ENCODE measurements at regions not wholly inside any gene's neighbourhood (a gene's known extent, or its start where the extent isn't known, plus 50 kb on each side); places are given as distances from the start of the nearest gene placed in this dataset.

GRCh38 chr1:232519186-232519585 lies 110.7 kb downstream of the SIPA1L2 start (continued):
- no peak for TF ChIP-seq AFF1 (IDR thresholded peaks at IDR 0.05; ENCODE audit: low read depth in 1 of 2, partially characterized antibody in 2 of 2)

GRCh38 chr1:232518349-232518748 lies 111.6 kb downstream of the SIPA1L2 start:
- H3K79me2 ChIP-seq (ENCODE audit: control insufficient read depth, insufficient read depth, low read length), result no peaks in the 10 kb centered on the region
- intact Hi-C loops (cut with micrococcal nuclease), result no loop called here
- ATAC-seq, result no peak
- no peaks in the 10 kb centered on the region for H4K20me1 ChIP-seq (replicated peaks; ENCODE audit: control insufficient read depth, insufficient read depth, low read length)
- ChIA-PET CTCF (ENCODE audit: low intra/inter-chr PET ratio) (no interaction called here), POLR2A (interaction anchor here (0.9 kb wide), 1 partner anchor 10 kb away, joined by 3 read pairs; no protein-coding TSS in a partner anchor)
- no peaks in the 10 kb centered on the region for H3K36me3 ChIP-seq (ENCODE audit: control insufficient read depth, insufficient read depth, low read length)
- in situ Hi-C loops (cut with MboI), result no loop called here
- no peaks in the 10 kb centered on the region for H3K9me3 ChIP-seq (replicated peaks; ENCODE audit: control insufficient read depth, insufficient read depth, low read depth, low read length)
- H2AFZ ChIP-seq (ENCODE audit: low read depth, low read length), result no peak overlapping the region
- TF ChIP-seq TARDBP (IDR thresholded peaks at IDR 0.05) (no peak), CREB3L1 (IDR thresholded peaks at IDR 0.05; ENCODE audit: borderline replicate concordance, low read depth) (no peak)
- H3K9ac ChIP-seq (ENCODE audit: insufficient read depth in 1 of 2, low read depth in 2 of 2, low read length in 2 of 2), result no peak overlapping the region
- BruUV-seq (replicated peaks), result no TSS peak
- no peak overlapping the region for H3K4me3 ChIP-seq
- no peaks in the 10 kb centered on the region for H3K4me1 ChIP-seq (replicated peaks in 1 of 2; ENCODE audit: control insufficient read depth in 2 of 2, insufficient read depth in 2 of 2, low read length in 2 of 2)
- H3K27me3 ChIP-seq (ENCODE audit: control insufficient read depth in 2 of 2, insufficient read depth in 2 of 2, low read length in 2 of 2), result 0 out of 5 replicates have a peak, but pooled peaks cover 0 to 4% of the 10 kb centered on the region in 2 experiments
- no peak overlapping the region for H3K27ac ChIP-seq (ENCODE audit: extremely low read depth, low read depth, low read length)
- WGBS (ENCODE audit: insufficient coverage, low coverage, missing lambda C conversion rate), result 0% methylated on average over 5 of the region's 5 CpGs
- FAIRE-seq, result no peak
- H3K9me1 ChIP-seq (ENCODE audit: control insufficient read depth, insufficient read depth, low read length), result no peaks in the 10 kb centered on the region
- no peak overlapping the region for H3K4me2 ChIP-seq (ENCODE audit: insufficient read depth, low read length)
- DNase-seq (ENCODE audit: extremely low read depth in 1 of 4, low spot score in 3 of 4), result no peak

Measured in K562 (cell line).